Caco-2 (cell line): ENCODE measurements at regions not wholly inside any gene's neighbourhood (a gene's known extent, or its start where the extent isn't known, plus 50 kb on each side); places are given as distances from the start of the nearest gene placed in this dataset.

Experiments
- BruUV-seq: library from RNA; stranded (reverse); fragments of 400-500 nt; replicated peaks from 2 replicates; lab custom pipeline; 2021; lab: Mats Ljungman, UMichigan
- CTCF ChIA-PET: fragments of 300-600 bp; sonication (Branson Sonifier 250); formaldehyde crosslinking; loops from one replicate; lab custom pipeline; 2022; ENCODE audit warnings: antibody characterized with exemption; lab: Charles Lee
- POLR2A ChIA-PET: fragments of 300-600 bp; sonication (Branson Sonifier 250); formaldehyde crosslinking; loops from one replicate; lab custom pipeline; 2022; ENCODE audit warnings: antibody characterized with exemption; lab: Charles Lee
- DNase-seq, 2 experiments: peaks; one replicate each; pipeline versions ENCODE4 v3.0.0 to v3.0.0-alpha.2; 2020 to 2022
- H3K27me3 ChIP-seq: replicated peaks from 2 replicates; pipeline ENCODE4 v1.6.0; 2011; ENCODE audit warnings: low read length; ENCODE audit not compliant: control insufficient read depth, insufficient read depth
- H3K36me3 ChIP-seq: 2 replicates; pipeline ENCODE4 v1.5.1; 2011; ENCODE audit warnings: low read length; ENCODE audit not compliant: control insufficient read depth, insufficient read depth
- H3K4me1 ChIP-seq: fragments of 250-450 bp; sonication (Bioruptor Pico); 2 replicates; pipeline ENCODE4 v1.5.1; 2020; ENCODE audit warnings: mild to moderate bottlenecking
- H3K4me3 ChIP-seq: 2 replicates; pipeline ENCODE4 v1.5.1; 2011; ENCODE audit warnings: low read depth, mild to moderate bottlenecking, control low read depth, low read length
- H3K9me3 ChIP-seq: fragments of 250-450 bp; sonication (Bioruptor Pico); 2 replicates; pipeline ENCODE4 v1.5.1; 2020; ENCODE audit warnings: mild to moderate bottlenecking, moderate library complexity
- H3K27ac Mint-ChIP-seq: one replicate; pipeline ENCODE4 v1.8.0; 2022; ENCODE audit warnings: mixed read lengths; ENCODE audit not compliant: unreplicated experiment
- H3K27me3 Mint-ChIP-seq: one replicate; pipeline ENCODE4 v1.8.0; 2022; ENCODE audit warnings: mixed read lengths; ENCODE audit not compliant: insufficient read depth, unreplicated experiment
- H3K36me3 Mint-ChIP-seq: one replicate; pipeline ENCODE4 v1.8.0; 2022; ENCODE audit warnings: mild to moderate bottlenecking, mixed read lengths; ENCODE audit not compliant: insufficient read depth, unreplicated experiment
- H3K4me1 Mint-ChIP-seq: one replicate; pipeline ENCODE4 v1.8.0; 2022; ENCODE audit warnings: low read depth, mixed read lengths; ENCODE audit not compliant: unreplicated experiment
- H3K4me3 Mint-ChIP-seq: one replicate; pipeline ENCODE4 v1.8.0; 2022; ENCODE audit warnings: mild to moderate bottlenecking, moderate library complexity, mixed read lengths; ENCODE audit not compliant: unreplicated experiment
- H3K9me3 Mint-ChIP-seq: one replicate; pipeline ENCODE4 v1.8.0; 2022; ENCODE audit warnings: mixed read lengths; ENCODE audit not compliant: unreplicated experiment
- intact Hi-C: fragments of 100-400 bp; cut with micrococcal nuclease; formaldehyde crosslinking; loops from one replicate; pipeline ENCODE4 v1.10.0; 2022; ENCODE audit not compliant: unreplicated experiment
- TF ChIP-seq, protein P1 (sequence below), 2 experiments: fragments of 200-600 bp in 1 of 2; IDR thresholded peaks; 1 replicate in 1 of 2; 2 replicates in 1 of 2; pipeline versions ENCODE4 v1.5.1 to v1.8.0; 2011 to 2022; ENCODE audit warnings: antibody characterized with exemption in 1 of 2, control low read depth in 1 of 2, inconsistent platforms in 1 of 2, low read depth in 1 of 2, low read length in 1 of 2, mild to moderate bottlenecking in 1 of 2, moderate library complexity in 1 of 2; ENCODE audit not compliant: insufficient read depth in 1 of 2, severe bottlenecking in 1 of 2, unreplicated experiment in 1 of 2

- TF ChIP-seq, protein P1, sequence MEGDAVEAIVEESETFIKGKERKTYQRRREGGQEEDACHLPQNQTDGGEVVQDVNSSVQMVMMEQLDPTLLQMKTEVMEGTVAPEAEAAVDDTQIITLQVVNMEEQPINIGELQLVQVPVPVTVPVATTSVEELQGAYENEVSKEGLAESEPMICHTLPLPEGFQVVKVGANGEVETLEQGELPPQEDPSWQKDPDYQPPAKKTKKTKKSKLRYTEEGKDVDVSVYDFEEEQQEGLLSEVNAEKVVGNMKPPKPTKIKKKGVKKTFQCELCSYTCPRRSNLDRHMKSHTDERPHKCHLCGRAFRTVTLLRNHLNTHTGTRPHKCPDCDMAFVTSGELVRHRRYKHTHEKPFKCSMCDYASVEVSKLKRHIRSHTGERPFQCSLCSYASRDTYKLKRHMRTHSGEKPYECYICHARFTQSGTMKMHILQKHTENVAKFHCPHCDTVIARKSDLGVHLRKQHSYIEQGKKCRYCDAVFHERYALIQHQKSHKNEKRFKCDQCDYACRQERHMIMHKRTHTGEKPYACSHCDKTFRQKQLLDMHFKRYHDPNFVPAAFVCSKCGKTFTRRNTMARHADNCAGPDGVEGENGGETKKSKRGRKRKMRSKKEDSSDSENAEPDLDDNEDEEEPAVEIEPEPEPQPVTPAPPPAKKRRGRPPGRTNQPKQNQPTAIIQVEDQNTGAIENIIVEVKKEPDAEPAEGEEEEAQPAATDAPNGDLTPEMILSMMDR (IDR thresholded peaks at IDR 0.05; ENCODE audit: insufficient read depth in 1 of 2, low read depth in 1 of 2, low read length in 1 of 2, severe bottlenecking in 1 of 2, unreplicated experiment in 1 of 2): no peak
- H3K36me3 Mint-ChIP-seq: no peaks in the 10 kb centered on the region
- no TSS peak for BruUV-seq
- H3K4me1 Mint-ChIP-seq: no peaks in the 10 kb centered on the region
- Histone ChIP-seq H3K36me3 (no peaks in the 10 kb centered on the region), H3K4me1 (no peaks in the 10 kb centered on the region), H3K4me3 (no peak overlapping the region), H3K27me3 (no peaks in the 10 kb centered on the region), H3K9me3 (no peaks in the 10 kb centered on the region)
- H3K27ac Mint-ChIP-seq: no peak overlapping the region
- POLR2A ChIA-PET: no interaction called here
- CTCF ChIA-PET: no interaction called here
- H3K9me3 Mint-ChIP-seq: no peaks in the 10 kb centered on the region
- no peaks in the 10 kb centered on the region for H3K27me3 Mint-ChIP-seq
- no peak overlapping the region for H3K4me3 Mint-ChIP-seq
- no peak for DNase-seq
- intact Hi-C loops: no loop called here
Observed at GRCh38 chr7:113412410-113412809, 294.1 kb upstream of the SMIM30 start.

DNA sequence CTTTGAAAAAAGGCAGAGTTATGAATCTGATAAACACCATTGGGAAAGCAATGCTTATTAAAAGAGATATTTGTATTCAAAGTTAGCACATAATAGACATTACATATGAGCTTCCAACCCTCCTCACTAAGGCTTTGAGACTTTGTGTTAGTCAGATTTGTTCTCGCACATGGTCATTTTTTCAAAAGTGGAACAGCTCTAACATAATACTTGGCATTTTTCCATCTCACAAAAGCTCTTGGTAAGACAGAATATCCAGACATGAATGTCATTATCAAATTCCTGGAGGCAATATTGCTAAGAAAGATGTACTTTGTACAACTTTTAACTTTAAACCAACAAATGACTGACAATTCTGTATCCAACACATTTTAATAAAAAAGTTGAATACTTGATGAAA is 292.4 kb upstream of the SMIM30 start:
- TF ChIP-seq, protein P1 (IDR thresholded peaks at IDR 0.05; ENCODE audit: insufficient read depth in 1 of 2, low read depth in 1 of 2, low read length in 1 of 2, severe bottlenecking in 1 of 2, unreplicated experiment in 1 of 2): no peak
- H3K36me3 ChIP-seq: no peaks in the 10 kb centered on the region
- DNase-seq: no peak
- H3K9me3 ChIP-seq: no peaks in the 10 kb centered on the region
- POLR2A ChIA-PET: no interaction called here
- Mint-ChIP-seq H3K9me3 (no peaks in the 10 kb centered on the region), H3K36me3 (no peaks in the 10 kb centered on the region), H3K4me1 (no peaks in the 10 kb centered on the region), H3K4me3 (no peak overlapping the region), H3K27me3 (no peaks in the 10 kb centered on the region), H3K27ac (no peak overlapping the region)
- no peaks in the 10 kb centered on the region for H3K4me1 ChIP-seq
- intact Hi-C loops: no loop called here
- CTCF ChIA-PET: no interaction called here
- H3K4me3 ChIP-seq: no peak overlapping the region
- no peaks in the 10 kb centered on the region for H3K27me3 ChIP-seq
- BruUV-seq: no TSS peak

- Mint-ChIP-seq H3K27ac (no peak overlapping the region), H3K36me3 (no peaks in the 10 kb centered on the region), H3K4me3 (no peak overlapping the region), H3K9me3 (no peaks in the 10 kb centered on the region), H3K27me3 (no peaks in the 10 kb centered on the region), H3K4me1 (no peaks in the 10 kb centered on the region)
- DNase-seq: no peak
- TF ChIP-seq, protein P1 (IDR thresholded peaks at IDR 0.05; ENCODE audit: insufficient read depth in 1 of 2, low read depth in 1 of 2, low read length in 1 of 2, severe bottlenecking in 1 of 2, unreplicated experiment in 1 of 2): no peak
- intact Hi-C loops: no loop called here
- no peaks in the 10 kb centered on the region for H3K36me3 ChIP-seq
- no TSS peak for BruUV-seq
- ChIA-PET CTCF (no interaction called here), POLR2A (no interaction called here)
- no peaks in the 10 kb centered on the region for H3K27me3 ChIP-seq
- H3K4me1 ChIP-seq: no peaks in the 10 kb centered on the region
- no peaks in the 10 kb centered on the region for H3K9me3 ChIP-seq
- no peak overlapping the region for H3K4me3 ChIP-seq
Observed at GRCh38 chr7:113408999-113409398, 290.6 kb upstream of the SMIM30 start.
